Keratinocyte (primary cell): ENCODE measurements at regions not wholly inside any gene's neighbourhood (a gene's known extent, or its start where the extent isn't known, plus 50 kb on each side); places are given as distances from the start of the nearest gene placed in this dataset.

Experiments
- CTCF ChIP-seq, 3 experiments: IDR thresholded peaks in 1 of 3; conservative IDR thresholded peaks in 1 of 3; optimal IDR thresholded peaks in 1 of 3; 2 replicates in 2 of 3; 3 replicates in 1 of 3; pipeline versions ENCODE3 to v1.5.1; 2011; ENCODE audit warnings: low read length in 3 of 3, mild to moderate bottlenecking in 3 of 3, moderate library complexity in 2 of 3, control low read depth in 1 of 3, inconsistent platforms in 1 of 3; ENCODE audit not compliant: insufficient read depth in 2 of 3; ENCODE audit errors: extremely low read depth in 1 of 3
- EZH2 ChIP-seq: IDR thresholded peaks from one replicate; pipeline ENCODE4 v1.6.1; 2012; ENCODE audit warnings: inconsistent platforms, mild to moderate bottlenecking, low read length, moderate library complexity

GRCh38 chr7:79828866-79829265 lies 305.8 kb upstream of the GNAI1 start:
- TF ChIP-seq CTCF (optimal IDR thresholded peaks at IDR 0.05 in 1 of 3, IDR thresholded peaks at IDR 0.05 in 1 of 3, conservative IDR thresholded peaks at IDR 0.05 in 1 of 3; ENCODE audit: extremely low read depth in 1 of 3, insufficient read depth in 2 of 3, low read length in 3 of 3), result no peak
- TF ChIP-seq EZH2, result no peak
